ENCODE measurements at regions not wholly inside any gene's neighbourhood (a gene's known extent, or its start where the extent isn't known, plus 50 kb on each side); places are given as distances from the start of the nearest gene placed in this dataset.

GRCh38 chr17:13199425-13199824, 181.6 kb upstream of the ELAC2 start:
- TF ChIP-seq CTCF (IDR thresholded peaks at IDR 0.05): no peak
- TF ChIP-seq POLR2A (IDR thresholded peaks at IDR 0.05): no peak

Measured in heart left ventricle (tissue), 13 donors.